Epithelial cell of prostate (primary cell): ENCODE measurements at regions not wholly inside any gene's neighbourhood (a gene's known extent, or its start where the extent isn't known, plus 50 kb on each side); places are given as distances from the start of the nearest gene placed in this dataset.

ENCODE experiments used
- DNase-seq: peaks from one replicate; pipeline ENCODE4 v3.0.0-alpha.2; 2011; ENCODE audit warnings: low read depth, low spot score
- H3K27ac ChIP-seq: fragments of 450-650 bp; 2 replicates; pipeline ENCODE4 v1.5.1; 2017; ENCODE audit warnings: mild to moderate bottlenecking

GRCh38 chr9:29838491-29839020, 2265.3 kb upstream of the C9orf72 start:
- DNase-seq = no peak
- no peak overlapping the region for H3K27ac ChIP-seq

DNA sequence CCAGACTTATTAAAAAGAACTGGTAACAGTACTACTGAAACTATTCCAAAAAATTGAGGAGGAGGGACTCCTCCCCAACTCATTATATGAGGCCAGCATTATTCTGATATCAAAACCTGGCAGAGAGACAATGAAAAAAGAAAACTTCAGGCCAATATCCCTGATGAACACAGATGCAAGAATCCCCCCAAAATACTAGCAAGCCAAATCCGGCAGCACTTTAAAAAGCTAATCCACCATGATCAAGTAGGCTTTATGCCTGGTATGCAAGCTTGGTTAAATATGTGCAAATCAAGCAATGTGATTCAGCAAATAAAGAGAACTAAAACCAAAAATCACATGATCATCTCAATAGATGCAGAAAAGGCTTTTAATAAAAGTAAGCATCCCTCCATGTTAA, 2271.0 kb upstream of the C9orf72 start:
- no peak for DNase-seq
- no peak overlapping the region for H3K27ac ChIP-seq

DNA sequence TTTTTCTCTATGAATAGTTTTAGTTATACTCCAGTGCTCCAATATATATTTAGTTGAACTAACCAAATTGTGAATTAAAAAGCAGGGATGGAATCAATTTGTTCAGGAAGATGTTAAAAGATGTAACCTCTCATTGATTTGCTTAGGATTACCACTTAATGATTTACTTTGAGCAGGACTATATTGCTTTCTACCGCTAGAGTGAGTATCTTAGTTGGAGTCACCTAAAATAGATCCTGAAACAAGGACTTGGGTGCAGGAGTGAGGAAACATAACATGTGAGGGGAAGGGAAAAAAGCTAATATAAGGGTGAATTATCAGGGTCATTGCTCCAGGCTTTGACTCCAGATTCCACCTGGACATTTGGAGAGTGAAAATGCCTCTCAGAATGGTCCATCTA, 2277.4 kb upstream of the C9orf72 start:
- DNase-seq = no peak
- H3K27ac ChIP-seq = no peak overlapping the region

- no peak overlapping the region for H3K27ac ChIP-seq
- no peak for DNase-seq
Observed at GRCh38 chr9:29861803-29862202, 2288.5 kb upstream of the C9orf72 start.

- DNase-seq = no peak
- no peak overlapping the region for H3K27ac ChIP-seq
Observed at GRCh38 chr9:29865764-29866313, 2292.6 kb upstream of the C9orf72 start.

DNA sequence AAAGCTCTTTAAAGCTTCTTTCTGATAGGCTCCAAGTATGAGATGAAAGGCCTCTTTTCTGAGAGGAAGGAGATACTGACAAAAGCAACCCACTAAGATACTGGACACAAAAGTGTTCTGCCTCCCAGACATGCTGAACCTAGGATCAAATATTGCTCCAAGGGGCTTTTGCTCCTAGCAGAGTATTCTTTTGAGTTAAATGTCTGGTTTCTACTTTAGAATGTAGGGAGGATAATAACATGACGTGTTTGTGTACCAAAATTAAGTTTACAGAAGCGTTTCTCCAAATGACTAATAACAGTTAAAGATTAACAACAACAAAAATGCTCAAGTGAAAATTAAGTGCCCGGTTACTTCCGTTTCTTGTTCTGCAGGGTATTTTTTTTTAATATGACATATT, 2293.3 kb upstream of the C9orf72 start:
- no peak for DNase-seq

GRCh38 chr9:29873579-29873978, 2300.3 kb upstream of the C9orf72 start:
- DNase-seq = no peak
- no peak overlapping the region for H3K27ac ChIP-seq

More for the DNA sequence above, 2293.3 kb upstream of the C9orf72 start:
- H3K27ac ChIP-seq = no peak overlapping the region

DNA sequence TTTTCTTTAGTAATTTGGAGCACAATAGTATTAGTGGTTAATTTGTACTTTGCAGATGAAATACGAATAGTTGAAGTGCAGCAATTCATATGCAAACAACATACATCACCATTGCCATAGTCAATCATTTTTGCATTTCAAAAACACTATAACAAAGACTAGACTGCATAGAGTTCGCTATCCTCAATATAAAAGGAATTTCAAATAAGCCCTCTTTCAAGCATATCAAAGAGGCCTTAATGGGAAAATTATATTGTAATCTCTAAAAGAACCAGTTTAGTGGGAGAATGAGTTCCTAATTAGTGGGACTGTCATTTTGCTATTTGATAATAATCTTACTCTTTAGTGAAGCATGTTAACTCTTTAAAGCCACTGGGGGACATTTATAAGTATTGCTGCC, 2302.3 kb upstream of the C9orf72 start:
- no peak for DNase-seq
- H3K27ac ChIP-seq = no peak overlapping the region

GRCh38 chr9:29882767-29883166, 2309.5 kb upstream of the C9orf72 start:
- DNase-seq = no peak
- H3K27ac ChIP-seq = no peak overlapping the region

- no peak for DNase-seq
- no peak overlapping the region for H3K27ac ChIP-seq
Observed at GRCh38 chr9:29906065-29906464, 2332.8 kb upstream of the C9orf72 start.

GRCh38 chr9:29928072-29928471, 2354.8 kb upstream of the C9orf72 start:
- H3K27ac ChIP-seq = no peak overlapping the region
- no peak for DNase-seq

GRCh38 chr9:29939559-29939958, 2366.3 kb upstream of the C9orf72 start:
- no peak overlapping the region for H3K27ac ChIP-seq
- no peak for DNase-seq

DNA sequence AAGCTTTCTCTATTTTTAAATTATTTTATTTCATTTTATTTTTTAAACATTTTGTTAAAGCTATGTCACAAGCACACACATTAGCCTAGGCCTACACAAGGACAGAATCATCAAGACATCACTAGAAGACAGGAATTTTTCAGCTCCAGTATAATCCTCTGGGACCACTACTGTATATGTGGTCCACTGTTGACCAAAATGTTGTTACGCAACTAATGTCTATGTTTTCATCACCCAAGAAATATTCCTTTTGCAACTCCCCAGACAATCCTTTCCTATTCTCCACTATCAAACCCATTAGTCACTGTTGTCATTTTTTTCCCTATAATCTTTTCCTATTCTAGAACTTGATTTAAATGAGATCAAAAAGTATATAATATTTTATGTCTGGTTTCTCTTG, 2371.7 kb upstream of the C9orf72 start:
- H3K27ac ChIP-seq = no peak overlapping the region
- no peak for DNase-seq

- no peak overlapping the region for H3K27ac ChIP-seq
- DNase-seq = no peak
Observed at GRCh38 chr9:29958469-29958868, 2385.2 kb upstream of the C9orf72 start.

DNA sequence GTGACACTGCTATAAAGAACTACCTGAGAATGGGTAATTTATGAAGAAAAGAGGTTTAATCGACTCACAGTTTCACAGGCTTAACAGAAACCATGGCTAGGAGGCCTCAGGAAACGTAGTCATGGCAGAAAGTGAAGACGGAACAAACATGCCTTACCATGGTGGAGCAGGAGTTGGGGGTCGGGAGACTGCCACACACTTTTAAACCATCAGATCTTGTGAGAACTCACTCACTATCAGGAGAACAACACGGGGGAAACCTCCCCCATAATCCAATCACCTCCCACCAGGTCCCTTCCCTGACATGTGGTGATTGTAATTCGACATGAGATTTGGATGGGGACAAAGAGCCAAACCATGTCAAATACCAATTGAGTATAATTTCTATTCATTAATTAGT, 2392.6 kb upstream of the C9orf72 start:
- no peak overlapping the region for H3K27ac ChIP-seq
- no peak for DNase-seq

DNA sequence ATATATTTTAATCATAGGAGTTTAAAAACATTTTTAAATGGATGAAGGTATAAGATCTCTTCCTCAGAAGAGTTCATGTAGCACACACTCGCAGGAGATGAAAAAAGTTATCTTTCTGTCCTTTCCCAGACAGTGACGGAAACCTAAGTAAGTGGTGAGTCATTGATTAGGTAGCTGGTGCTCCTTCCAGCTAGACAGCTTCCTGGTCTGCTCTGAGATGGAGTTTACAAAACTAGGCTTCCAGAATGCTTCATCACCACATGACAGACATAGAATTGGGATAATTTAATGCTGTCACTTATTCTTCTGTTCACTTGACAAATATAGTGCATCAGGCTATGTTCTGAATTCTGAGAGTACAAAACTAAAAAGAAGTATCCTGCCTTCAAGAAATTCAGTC, 2393.0 kb upstream of the C9orf72 start:
- peak; percentile 63 for DNase-seq

DNA sequence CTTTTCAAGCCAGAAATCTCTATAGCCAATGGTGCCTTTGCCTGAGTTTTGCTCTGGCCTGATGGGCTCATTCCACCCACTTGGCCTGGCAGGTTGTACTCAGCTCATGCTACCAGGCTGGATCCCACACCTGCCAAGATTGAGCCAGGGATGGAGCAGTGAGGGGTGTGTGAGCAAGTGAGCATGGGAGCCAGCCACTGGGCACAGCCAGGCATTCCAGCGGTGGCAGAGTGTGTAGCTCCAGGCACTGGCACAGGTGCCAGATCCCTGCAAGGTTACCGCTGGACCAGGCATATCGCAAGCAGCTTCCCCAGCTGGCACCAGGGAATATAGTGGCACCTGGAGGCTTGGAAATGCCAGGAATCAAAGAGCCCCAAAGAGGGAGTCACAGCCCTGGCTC, 2395.6 kb upstream of the C9orf72 start:
- DNase-seq = no peak

More for the DNA sequence above, 2393.0 kb upstream of the C9orf72 start:
- no peak overlapping the region for H3K27ac ChIP-seq

DNA sequence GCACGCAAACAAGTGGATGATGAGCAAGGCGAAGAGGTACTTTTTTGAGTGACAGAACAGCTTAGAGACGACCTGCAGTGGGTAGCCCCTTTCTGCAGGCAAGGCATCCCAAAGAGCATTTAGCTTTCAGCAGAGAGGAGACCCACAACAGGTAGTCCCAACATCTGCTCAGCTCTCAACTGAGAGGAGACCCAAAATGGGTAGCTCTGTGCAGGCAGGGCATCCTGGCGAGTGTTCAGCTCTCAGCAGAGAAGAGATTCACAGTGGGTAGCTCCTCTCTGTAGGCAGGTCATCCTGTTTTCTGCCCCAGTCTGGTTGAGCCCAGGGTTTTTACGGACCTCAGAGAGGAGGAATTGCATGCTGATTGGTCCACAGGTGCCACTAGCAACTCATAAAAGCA, 2396.1 kb upstream of the C9orf72 start:
- DNase-seq = no peak
- no peak overlapping the region for H3K27ac ChIP-seq

More for the DNA sequence above, 2395.6 kb upstream of the C9orf72 start:
- no peak overlapping the region for H3K27ac ChIP-seq

DNA sequence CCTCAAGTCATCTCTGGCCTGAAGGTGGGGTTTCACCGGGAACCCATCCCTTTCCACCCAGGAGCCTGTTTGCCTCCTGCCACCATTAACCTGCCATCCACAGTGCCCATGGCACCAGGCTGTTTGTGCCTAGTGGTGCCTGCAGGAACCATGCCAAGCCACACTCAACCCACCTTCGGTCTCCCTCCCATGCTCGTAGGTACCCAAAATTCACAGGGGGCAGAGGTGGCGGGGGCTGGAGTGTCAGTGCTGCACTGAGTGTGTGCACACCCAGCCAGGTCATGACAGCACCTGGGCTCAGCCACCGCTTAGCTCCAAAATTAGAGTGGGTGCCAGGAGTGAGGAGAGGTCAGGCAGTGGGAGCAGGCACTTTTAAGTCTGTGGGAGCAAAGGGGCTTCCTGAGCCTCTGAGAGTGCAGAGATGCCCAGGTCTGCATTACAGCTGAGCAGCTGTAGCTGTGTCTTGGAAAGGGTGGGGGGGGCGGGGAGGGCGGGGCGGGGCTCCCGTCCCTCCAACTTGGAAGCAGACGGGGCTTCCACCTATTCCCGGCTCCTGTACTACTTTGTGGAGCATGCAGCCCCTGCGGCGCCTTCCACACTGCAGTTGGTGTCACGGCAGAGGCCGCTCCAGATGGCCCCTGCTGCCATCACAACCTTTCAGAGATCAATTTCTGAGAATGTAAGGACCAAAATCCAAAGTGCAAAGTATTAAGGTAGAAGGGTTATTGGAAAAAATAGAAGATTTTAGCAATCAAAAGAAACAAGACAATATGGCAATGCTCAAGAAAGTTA, 2396.8 kb upstream of the C9orf72 start:
- DNase-seq = no peak
- no peak overlapping the region for H3K27ac ChIP-seq

GRCh38 chr9:29974197-29974596, 2400.9 kb upstream of the C9orf72 start:
- no peak overlapping the region for H3K27ac ChIP-seq
- no peak for DNase-seq

GRCh38 chr9:29976981-29977380, 2403.7 kb upstream of the C9orf72 start:
- no peak overlapping the region for H3K27ac ChIP-seq
- no peak for DNase-seq

DNA sequence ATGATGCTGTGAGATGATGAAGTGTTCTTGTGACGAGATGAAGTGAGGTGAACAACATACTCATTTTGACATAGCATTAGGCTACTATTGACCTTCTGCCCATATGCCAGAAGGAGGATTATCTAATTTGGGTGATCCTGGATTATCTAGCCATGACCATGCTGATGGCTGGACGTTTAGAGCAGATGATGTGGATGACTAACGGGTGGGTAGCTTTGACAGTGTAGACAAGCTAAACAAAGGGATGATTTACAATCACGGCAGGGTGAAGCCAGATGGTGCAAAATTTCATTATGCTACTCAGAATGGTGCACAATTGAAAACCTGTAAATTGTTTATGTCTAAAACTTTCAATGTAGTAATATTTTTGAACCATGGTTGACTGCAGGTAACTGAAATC, 2403.4 kb upstream of the ACO1 start:
- no peak for DNase-seq
- H3K27ac ChIP-seq = no peak overlapping the region
